Astrocyte (in vitro differentiated cells and primary cell): ENCODE measurements at regions not wholly inside any gene's neighbourhood (a gene's known extent, or its start where the extent isn't known, plus 50 kb on each side); places are given as distances from the start of the nearest gene placed in this dataset.

Experiments used
- DNase-seq: peaks from one replicate; pipeline ENCODE4 v3.0.0-alpha.2; 2010; ENCODE audit warnings: low read depth
- FAIRE-seq: peaks from 2 replicates; lab custom pipeline; 2011; peaks lifted over from hg19 to GRCh38; lab: Jason Lieb, UNC
- H2AFZ ChIP-seq: 2 replicates; pipeline ENCODE4 v1.6.0; 2012; ENCODE audit warnings: low read depth, low read length, inconsistent platforms
- H3K27ac ChIP-seq: 2 replicates; pipeline ENCODE4 v1.5.1; 2011; ENCODE audit warnings: low read depth, low read length, inconsistent platforms
- H3K27me3 ChIP-seq: 2 replicates; pipeline ENCODE4 v1.6.0; 2011; ENCODE audit warnings: low read length, inconsistent platforms; ENCODE audit not compliant: insufficient read depth
- H3K36me3 ChIP-seq: 2 replicates; pipeline ENCODE4 v1.5.1; 2011; ENCODE audit warnings: low read length, inconsistent platforms; ENCODE audit not compliant: insufficient read depth
- H3K4me1 ChIP-seq: 2 replicates; pipeline ENCODE4 v1.5.1; 2011; ENCODE audit warnings: low read length, inconsistent platforms; ENCODE audit not compliant: insufficient read depth
- H3K4me2 ChIP-seq: 2 replicates; pipeline ENCODE4 v1.6.0; 2012; ENCODE audit warnings: low read length, inconsistent platforms
- H3K4me3 ChIP-seq: 2 replicates; pipeline ENCODE4 v1.5.1; 2011; ENCODE audit warnings: low read depth, mild to moderate bottlenecking, low read length, inconsistent platforms; ENCODE audit not compliant: insufficient read depth
- H3K79me2 ChIP-seq: 2 replicates; pipeline ENCODE4 v1.6.0; 2012; ENCODE audit warnings: mild to moderate bottlenecking, low read length, inconsistent platforms; ENCODE audit not compliant: insufficient read depth
- H3K9ac ChIP-seq: 2 replicates; pipeline ENCODE4 v1.6.0; 2012; ENCODE audit warnings: mild to moderate bottlenecking, low read length, inconsistent platforms
- H3K9me3 ChIP-seq: 2 replicates; pipeline ENCODE4 v1.5.1; 2012; ENCODE audit warnings: low read depth, mild to moderate bottlenecking, low read length, inconsistent platforms; ENCODE audit not compliant: insufficient read depth
- H4K20me1 ChIP-seq: 2 replicates; pipeline ENCODE4 v1.6.0; 2012; ENCODE audit warnings: low read length, inconsistent platforms; ENCODE audit not compliant: insufficient read depth
- H3K27ac Mint-ChIP-seq: one replicate; pipeline ENCODE4 v1.8.0; 2021; ENCODE audit warnings: mild to moderate bottlenecking, mixed read lengths; ENCODE audit not compliant: unreplicated experiment
- H3K27me3 Mint-ChIP-seq: one replicate; pipeline ENCODE4 v1.8.0; 2021; ENCODE audit warnings: low read depth, mixed read lengths; ENCODE audit not compliant: unreplicated experiment
- H3K36me3 Mint-ChIP-seq: one replicate; pipeline ENCODE4 v1.8.0; 2021; ENCODE audit warnings: low read depth, mixed read lengths; ENCODE audit not compliant: unreplicated experiment
- H3K4me1 Mint-ChIP-seq: one replicate; pipeline ENCODE4 v1.8.0; 2021; ENCODE audit warnings: low read depth, mixed read lengths; ENCODE audit not compliant: unreplicated experiment
- H3K4me3 Mint-ChIP-seq: one replicate; pipeline ENCODE4 v1.8.0; 2021; ENCODE audit warnings: mild to moderate bottlenecking, moderate library complexity, mixed read lengths; ENCODE audit not compliant: unreplicated experiment
- H3K9me3 Mint-ChIP-seq: one replicate; pipeline ENCODE4 v1.8.0; 2021; ENCODE audit warnings: mild to moderate bottlenecking, mixed read lengths; ENCODE audit not compliant: unreplicated experiment
- CTCF ChIP-seq: IDR thresholded peaks from 2 replicates; pipeline ENCODE4 v1.5.1; 2011; ENCODE audit warnings: low read depth, mild to moderate bottlenecking, inconsistent platforms, low read length, moderate library complexity; ENCODE audit not compliant: insufficient read depth
- EZH2 ChIP-seq: IDR thresholded peaks from 2 replicates; pipeline ENCODE4 v1.6.1; 2012; ENCODE audit warnings: mild to moderate bottlenecking, low read length, inconsistent platforms; ENCODE audit not compliant: insufficient read depth

DNA sequence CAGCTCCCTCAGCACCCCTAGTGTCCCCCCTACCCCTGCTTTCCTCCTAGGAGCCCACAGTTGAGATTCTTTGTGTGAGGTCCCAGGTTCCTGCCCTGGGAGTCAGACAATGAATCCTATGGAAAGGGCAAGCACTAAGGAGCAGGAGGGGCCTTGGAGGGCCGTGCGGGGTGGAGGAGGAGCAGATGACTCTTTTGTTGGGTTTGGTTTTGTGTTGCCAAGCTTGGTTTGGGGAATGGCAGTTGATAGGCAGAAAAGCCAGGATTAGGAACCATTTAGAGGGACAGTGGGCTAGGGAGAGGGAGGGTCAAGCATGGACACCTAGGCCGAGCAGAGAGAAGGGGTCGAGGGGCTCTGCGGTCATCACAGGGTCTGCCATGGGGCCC lies 61.6 kb upstream of the SPTLC1 start:
- no peak overlapping the region for H3K4me3 ChIP-seq

GRCh38 chr9:92176068-92176799 lies 61.0 kb upstream of the SPTLC1 start:
- peaks cover 33% of the 10 kb centered on the region for H3K9me3 Mint-ChIP-seq
- Histone ChIP-seq H3K27ac (no peak overlapping the region), H3K9ac (no peak overlapping the region), H3K4me1 (peaks cover 10% of the 10 kb centered on the region), H2AFZ (no peak overlapping the region), H3K4me3 (no peak overlapping the region), H3K9me3 (peaks cover 9% of the 10 kb centered on the region), H4K20me1 (no peaks in the 10 kb centered on the region), H3K79me2 (no peaks in the 10 kb centered on the region), H3K27me3 (no peaks in the 10 kb centered on the region), H3K4me2 (no peak overlapping the region), H3K36me3 (no peaks in the 10 kb centered on the region)
- TF ChIP-seq CTCF, result no peak
- TF ChIP-seq EZH2, result no peak
- no peak overlapping the region for H3K27ac Mint-ChIP-seq
- H3K36me3 Mint-ChIP-seq, result peaks cover 8% of the 10 kb centered on the region
- no peak for DNase-seq
- peaks cover 10% of the 10 kb centered on the region for H3K4me1 Mint-ChIP-seq
- no peak for FAIRE-seq
- H3K27me3 Mint-ChIP-seq, result peaks cover 28% of the 10 kb centered on the region
- H3K4me3 Mint-ChIP-seq, result no peak overlapping the region

More for the DNA sequence above, 61.6 kb upstream of the SPTLC1 start:
- no peaks in the 10 kb centered on the region for H3K36me3 ChIP-seq
- Mint-ChIP-seq H3K9me3 (peaks cover 29% of the 10 kb centered on the region), H3K4me3 (no peak overlapping the region), H3K36me3 (peaks cover 9% of the 10 kb centered on the region), H3K27ac (no peak overlapping the region), H3K27me3 (peaks cover 24% of the 10 kb centered on the region), H3K4me1 (peaks cover 11% of the 10 kb centered on the region)
- H3K4me2 ChIP-seq, result no peak overlapping the region
- TF ChIP-seq CTCF (no peak), EZH2 (no peak)
- H3K27ac ChIP-seq, result no peak overlapping the region
- H4K20me1 ChIP-seq, result no peaks in the 10 kb centered on the region
- peaks cover 12% of the 10 kb centered on the region for H3K4me1 ChIP-seq
- H3K27me3 ChIP-seq, result no peaks in the 10 kb centered on the region
- H2AFZ ChIP-seq, result no peak overlapping the region
- DNase-seq, result no peak
- no peaks in the 10 kb centered on the region for H3K79me2 ChIP-seq
- FAIRE-seq, result no peak
- peaks cover 9% of the 10 kb centered on the region for H3K9me3 ChIP-seq
- no peak overlapping the region for H3K9ac ChIP-seq

GRCh38 chr9:92175441-92175840 lies 60.2 kb upstream of the SPTLC1 start:
- Histone ChIP-seq H2AFZ (no peak overlapping the region), H3K27ac (no peak overlapping the region), H3K27me3 (no peaks in the 10 kb centered on the region), H3K36me3 (no peaks in the 10 kb centered on the region), H3K9ac (no peak overlapping the region), H3K79me2 (no peaks in the 10 kb centered on the region), H3K4me2 (no peak overlapping the region), H3K9me3 (peaks cover 9% of the 10 kb centered on the region), H3K4me3 (no peak overlapping the region), H4K20me1 (no peaks in the 10 kb centered on the region), H3K4me1 (peaks cover 2% of the 10 kb centered on the region)
- FAIRE-seq, result no peak
- peaks cover 5% of the 10 kb centered on the region for H3K36me3 Mint-ChIP-seq
- no peak overlapping the region for H3K4me3 Mint-ChIP-seq
- H3K27me3 Mint-ChIP-seq, result peaks cover 31% of the 10 kb centered on the region
- TF ChIP-seq EZH2 (no peak), CTCF (no peak)
- H3K4me1 Mint-ChIP-seq, result peaks cover 2% of the 10 kb centered on the region
- DNase-seq, result no peak
- H3K9me3 Mint-ChIP-seq, result peaks cover 32% of the 10 kb centered on the region
- H3K27ac Mint-ChIP-seq, result no peak overlapping the region
